T-cell (primary cell): ENCODE measurements at regions not wholly inside any gene's neighbourhood (a gene's known extent, or its start where the extent isn't known, plus 50 kb on each side); places are given as distances from the start of the nearest gene placed in this dataset.

Experiments used
- ATAC-seq, 4 experiments: fragments of 200-7000 bp in 3 of 4; fragments of 150-1000 bp in 1 of 4; cut with Tn5 transposase; replicated peaks in 1 of 4; 1 replicate in 3 of 4; 2 replicates in 1 of 4; pipeline ENCODE4 v1.10.0; 2021; ENCODE audit warnings: moderate library complexity in 3 of 4, mild to moderate bottlenecking in 2 of 4, moderate number of reproducible peaks in 1 of 4
- CTCF ChIA-PET, 2 donors: fragments of 300-600 bp; sonication (Branson Sonifier 250); formaldehyde crosslinking; loops; one replicate each; lab custom pipeline; 2022; ENCODE audit warnings: antibody characterized with exemption in 2 of 2; lab: Charles Lee
- POLR2A ChIA-PET, 2 donors: fragments of 300-600 bp; sonication (Branson Sonifier 250); formaldehyde crosslinking; loops; one replicate each; lab custom pipeline; 2022; ENCODE audit warnings: antibody characterized with exemption in 2 of 2; lab: Charles Lee
- DNase-seq, 35 experiments: peaks; one replicate each; pipeline versions ENCODE4 v3.0.0 to v3.0.0-alpha.2; 2013 to 2023
- H3K27ac ChIP-seq: one replicate; pipeline ENCODE4 v1.5.1; 2013; ENCODE audit warnings: low read length
- H3K27me3 ChIP-seq, 2 experiments: replicated peaks in 1 of 2; 1 replicate in 1 of 2; 2 replicates in 1 of 2; pipeline versions ENCODE4 v1.6.1 to v1.7.0; 2013; ENCODE audit warnings: low read length in 1 of 2, mixed read lengths in 1 of 2; ENCODE audit not compliant: control insufficient read depth in 2 of 2, insufficient read depth in 2 of 2; ENCODE audit errors: extremely low read depth in 1 of 2
- H3K36me3 ChIP-seq, 2 donors: 1 replicate in 1 of 2; 2 replicates in 1 of 2; pipeline versions ENCODE4 v1.6.1 to v1.7.0; 2013; ENCODE audit warnings: low read length in 1 of 2; ENCODE audit not compliant: control insufficient read depth in 2 of 2, insufficient read depth in 1 of 2; ENCODE audit errors: extremely low read depth in 1 of 2
- H3K4me1 ChIP-seq, 2 experiments: 1 replicate in 1 of 2; 2 replicates in 1 of 2; pipeline versions ENCODE4 v1.6.1 to v1.7.0; 2013; ENCODE audit warnings: low read length in 2 of 2, mixed read lengths in 1 of 2; ENCODE audit not compliant: insufficient read depth in 2 of 2, control insufficient read depth in 1 of 2; ENCODE audit errors: extremely low read depth in 1 of 2
- H3K4me3 ChIP-seq, 2 donors: 1 replicate in 1 of 2; 2 replicates in 1 of 2; pipeline versions ENCODE4 v1.5.1 to v1.7.0; 2013; ENCODE audit warnings: mild to moderate bottlenecking in 2 of 2, low read length in 1 of 2, moderate library complexity in 1 of 2; ENCODE audit not compliant: control insufficient read depth in 1 of 2; ENCODE audit errors: extremely low read depth in 1 of 2
- H3K9me3 ChIP-seq: 2 replicates; pipeline ENCODE4 v1.7.0; 2013
- H3K27ac Mint-ChIP-seq, 2 donors: one replicate each; pipeline ENCODE4 v1.8.0; 2020 to 2021; ENCODE audit warnings: mild to moderate bottlenecking in 2 of 2, mixed read lengths in 2 of 2
- H3K27me3 Mint-ChIP-seq, 2 donors: one replicate each; pipeline ENCODE4 v1.8.0; 2021 to 2022; ENCODE audit warnings: mixed read lengths in 2 of 2
- H3K36me3 Mint-ChIP-seq: one replicate; pipeline ENCODE4 v1.8.0; 2021; ENCODE audit warnings: mixed read lengths
- H3K4me1 Mint-ChIP-seq, 3 donors: one replicate each; pipeline ENCODE4 v1.8.0; 2020 to 2022; ENCODE audit warnings: mixed read lengths in 3 of 3, mild to moderate bottlenecking in 1 of 3
- H3K4me3 Mint-ChIP-seq, 3 donors: one replicate each; pipeline ENCODE4 v1.8.0; 2020 to 2022; ENCODE audit warnings: mild to moderate bottlenecking in 3 of 3, mixed read lengths in 3 of 3, moderate library complexity in 3 of 3
- H3K9me3 Mint-ChIP-seq, 3 donors: one replicate each; pipeline ENCODE4 v1.8.0; 2020 to 2022; ENCODE audit warnings: mixed read lengths in 3 of 3
- WGBS: methylation state at CpG from one replicate; pipeline ENCODE4 v1.1.5; 2013; ENCODE audit warnings: missing lambda C conversion rate; ENCODE audit not compliant: insufficient coverage; 5-methylcytosine and 5-hydroxymethylcytosine counted together

GRCh38 chr16:35198223-35199199 lies 1739.1 kb downstream of the TP53TG3F start:
- CTCF ChIA-PET = no interaction called here
- no peak overlapping the region for H3K4me3 ChIP-seq
- no peaks in the 10 kb centered on the region for H3K36me3 ChIP-seq
- H3K27ac ChIP-seq = no peak overlapping the region
- WGBS = 74% methylated on average over 18 of the region's 26 CpGs
- H3K27me3 ChIP-seq = no peaks in the 10 kb centered on the region
- DNase-seq (no peak), ATAC-seq (no peak)
- Mint-ChIP-seq H3K9me3 (peaks cover 19 to 43% (median 38%) of the 10 kb centered on the region in 3 donors), H3K27me3 (no peaks in the 10 kb centered on the region), H3K4me1 (no peaks in the 10 kb centered on the region), H3K27ac (no peak overlapping the region), H3K36me3 (no peaks in the 10 kb centered on the region), H3K4me3 (no peak overlapping the region)
- H3K4me1 ChIP-seq = no peaks in the 10 kb centered on the region
- POLR2A ChIA-PET = no interaction called here
- no peaks in the 10 kb centered on the region for H3K9me3 ChIP-seq

- POLR2A ChIA-PET = no interaction called here
- no peaks in the 10 kb centered on the region for H3K36me3 ChIP-seq
- H3K27me3 Mint-ChIP-seq = no peaks in the 10 kb centered on the region
- no peak for DNase-seq
- ATAC-seq = no peak
- H3K9me3 Mint-ChIP-seq = peaks cover 25 to 34% (median 30%) of the 10 kb centered on the region in 3 donors
- H3K4me3 ChIP-seq = no peak overlapping the region
- no peak overlapping the region for H3K27ac Mint-ChIP-seq
- no peaks in the 10 kb centered on the region for H3K36me3 Mint-ChIP-seq
- H3K4me1 ChIP-seq = no peaks in the 10 kb centered on the region
- CTCF ChIA-PET = no interaction called here
- no peak overlapping the region for H3K4me3 Mint-ChIP-seq
- H3K27ac ChIP-seq = no peak overlapping the region
- no CpG with 5 or more reads among the region's 1 CpG for WGBS
- H3K27me3 ChIP-seq = no peaks in the 10 kb centered on the region
- H3K4me1 Mint-ChIP-seq = no peaks in the 10 kb centered on the region
- no peaks in the 10 kb centered on the region for H3K9me3 ChIP-seq
Measured at GRCh38 chr16:35200662-35201061, 1741.2 kb downstream of the TP53TG3F start.

GRCh38 chr16:35201151-35201550 lies 1741.7 kb downstream of the TP53TG3F start:
- no peak overlapping the region for H3K27ac ChIP-seq
- WGBS = 85% methylated on average over 4 of the region's 5 CpGs
- H3K36me3 ChIP-seq = no peaks in the 10 kb centered on the region
- H3K27ac Mint-ChIP-seq = no peak overlapping the region
- H3K9me3 ChIP-seq = no peaks in the 10 kb centered on the region
- DNase-seq (no peak), ATAC-seq (no peak)
- H3K27me3 ChIP-seq = no peaks in the 10 kb centered on the region
- H3K4me3 ChIP-seq = no peak overlapping the region
- no peak overlapping the region for H3K4me3 Mint-ChIP-seq
- H3K27me3 Mint-ChIP-seq = no peaks in the 10 kb centered on the region
- no peaks in the 10 kb centered on the region for H3K4me1 ChIP-seq
- H3K4me1 Mint-ChIP-seq = no peaks in the 10 kb centered on the region
- no peaks in the 10 kb centered on the region for H3K36me3 Mint-ChIP-seq
- peaks cover 30 to 39% (median 33%) of the 10 kb centered on the region in 3 donors for H3K9me3 Mint-ChIP-seq
- ChIA-PET CTCF (no interaction called here), POLR2A (no interaction called here)

GRCh38 chr16:35203636-35204035 lies 1744.2 kb downstream of the TP53TG3F start:
- Histone ChIP-seq H3K4me1 (no peaks in the 10 kb centered on the region), H3K9me3 (no peaks in the 10 kb centered on the region), H3K4me3 (no peak overlapping the region), H3K36me3 (no peaks in the 10 kb centered on the region), H3K27me3 (no peaks in the 10 kb centered on the region), H3K27ac (no peak overlapping the region)
- no peaks in the 10 kb centered on the region for H3K36me3 Mint-ChIP-seq
- ChIA-PET POLR2A (no interaction called here), CTCF (no interaction called here)
- H3K9me3 Mint-ChIP-seq = peaks cover 20 to 33% (median 24%) of the 10 kb centered on the region in 3 donors
- ATAC-seq = no peak
- no peak overlapping the region for H3K4me3 Mint-ChIP-seq
- H3K27me3 Mint-ChIP-seq = no peaks in the 10 kb centered on the region
- no peak overlapping the region for H3K27ac Mint-ChIP-seq
- no peaks in the 10 kb centered on the region for H3K4me1 Mint-ChIP-seq
- DNase-seq = no peak
- no CpG with 5 or more reads among the region's 2 CpGs for WGBS

GRCh38 chr16:35207059-35207999 lies 1747.9 kb downstream of the TP53TG3F start:
- Histone ChIP-seq H3K4me3 (peak overlapping the region in 1 of 2 donors; percentile 3), H3K27me3 (no peaks in the 10 kb centered on the region), H3K9me3 (peaks cover 2% of the 10 kb centered on the region), H3K4me1 (no peaks in the 10 kb centered on the region), H3K27ac (no peak overlapping the region), H3K36me3 (no peaks in the 10 kb centered on the region)
- no peak for ATAC-seq
- Mint-ChIP-seq H3K4me1 (no peaks in the 10 kb centered on the region), H3K27ac (no peak overlapping the region), H3K36me3 (no peaks in the 10 kb centered on the region), H3K9me3 (peaks cover 15 to 26% (median 19%) of the 10 kb centered on the region in 3 donors), H3K4me3 (no peak overlapping the region), H3K27me3 (no peaks in the 10 kb centered on the region)
- no peak for DNase-seq
- WGBS = 65% methylated on average over 52 of the region's 54 CpGs
- ChIA-PET POLR2A (no interaction called here), CTCF (no interaction called here)
